ENCODE measurements at regions not wholly inside any gene's neighbourhood (a gene's known extent, or its start where the extent isn't known, plus 50 kb on each side); places are given as distances from the start of the nearest gene placed in this dataset.

- H3K9me3 ChIP-seq (ENCODE audit: low read depth), result no peaks in the 10 kb centered on the region
- no peak for DNase-seq (ENCODE audit: low spot score)
- no peak overlapping the region for H3K27ac ChIP-seq
- H3K4me1 ChIP-seq (ENCODE audit: insufficient read depth), result no peaks in the 10 kb centered on the region
- WGBS (ENCODE audit: low lambda C conversion rate, missing lambda C conversion rate), result 80% methylated on average over 3 of the region's 3 CpGs
- H2AFZ ChIP-seq, result no peak overlapping the region
- H3K36me3 ChIP-seq (replicated peaks; ENCODE audit: insufficient read depth, low read depth), result no peaks in the 10 kb centered on the region
- H3K9me2 ChIP-seq (replicated peaks; ENCODE audit: insufficient read depth), result peaks cover 6% of the 10 kb centered on the region
- no peak overlapping the region for H3K4me2 ChIP-seq
- TF ChIP-seq CTCF (IDR thresholded peaks at IDR 0.05; ENCODE audit: poor library complexity) (no peak), EZH2phosphoT487 (IDR thresholded peaks at IDR 0.05; ENCODE audit: low read depth, severe bottlenecking, unreplicated experiment) (no peak), EZH2 (IDR thresholded peaks at IDR 0.05; ENCODE audit: borderline replicate concordance) (no peak)
- H4K20me1 ChIP-seq (ENCODE audit: insufficient read depth, poor library complexity, severe bottlenecking), result no peaks in the 10 kb centered on the region
- no peak overlapping the region for H3K4me3 ChIP-seq
- no peaks in the 10 kb centered on the region for H3K27me3 ChIP-seq
- no peaks in the 10 kb centered on the region for H3K79me2 ChIP-seq
These were observed 1378.1 kb upstream of the PRMT6 start for GRCh38 chr1:105678334-105678733.

- Histone ChIP-seq H3K4me2 (no peak overlapping the region), H3K27ac (no peak overlapping the region), H3K4me1 (ENCODE audit: insufficient read depth) (no peaks in the 10 kb centered on the region), H3K9me2 (replicated peaks; ENCODE audit: insufficient read depth) (no peaks in the 10 kb centered on the region), H3K4me3 (no peak overlapping the region), H3K27me3 (no peaks in the 10 kb centered on the region), H3K79me2 (no peaks in the 10 kb centered on the region), H4K20me1 (ENCODE audit: insufficient read depth, poor library complexity, severe bottlenecking) (no peaks in the 10 kb centered on the region), H2AFZ (no peak overlapping the region), H3K9me3 (ENCODE audit: low read depth) (no peaks in the 10 kb centered on the region), H3K36me3 (replicated peaks; ENCODE audit: insufficient read depth, low read depth) (no peaks in the 10 kb centered on the region)
- DNase-seq (ENCODE audit: low spot score), result no peak
- TF ChIP-seq CTCF (IDR thresholded peaks at IDR 0.05; ENCODE audit: poor library complexity) (no peak), EZH2 (IDR thresholded peaks at IDR 0.05; ENCODE audit: borderline replicate concordance) (no peak), EZH2phosphoT487 (IDR thresholded peaks at IDR 0.05; ENCODE audit: low read depth, severe bottlenecking, unreplicated experiment) (no peak)
These were observed 1371.8 kb upstream of the PRMT6 start for GRCh38 chr1:105684714-105685113.

DNA sequence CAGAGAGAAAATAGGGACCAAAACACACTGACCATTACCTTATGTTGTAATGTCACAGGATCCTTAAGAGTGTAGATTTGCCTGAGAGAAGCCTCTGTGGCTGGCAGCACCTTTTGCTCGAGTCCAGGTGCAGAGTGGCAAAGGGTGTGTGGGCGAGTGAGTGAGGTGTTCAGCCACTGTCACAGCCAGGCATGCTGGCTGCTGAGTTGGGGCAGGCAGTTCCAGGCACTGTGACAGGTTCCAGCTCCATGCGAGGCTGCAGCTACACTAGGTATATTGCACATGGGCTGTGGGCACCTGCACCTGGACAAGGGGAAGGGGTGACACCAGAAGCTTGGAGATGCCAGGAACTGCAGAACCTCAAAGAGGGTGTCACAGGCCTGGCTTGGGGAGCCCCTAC lies 1370.4 kb upstream of the PRMT6 start:
- no peak overlapping the region for H3K4me2 ChIP-seq
- no peak overlapping the region for H3K27ac ChIP-seq
- H3K27me3 ChIP-seq, result no peaks in the 10 kb centered on the region
- H3K4me3 ChIP-seq, result no peak overlapping the region
- no peaks in the 10 kb centered on the region for H3K9me3 ChIP-seq (ENCODE audit: low read depth)
- DNase-seq (ENCODE audit: low spot score), result no peak
- H2AFZ ChIP-seq, result no peak overlapping the region
- no peaks in the 10 kb centered on the region for H3K9me2 ChIP-seq (replicated peaks; ENCODE audit: insufficient read depth)
- WGBS (ENCODE audit: low lambda C conversion rate, missing lambda C conversion rate), result 79% methylated on average over 3 of the region's 3 CpGs
- no peaks in the 10 kb centered on the region for H3K4me1 ChIP-seq (ENCODE audit: insufficient read depth)
- no peak for TF ChIP-seq EZH2 (IDR thresholded peaks at IDR 0.05; ENCODE audit: borderline replicate concordance)
- TF ChIP-seq CTCF (IDR thresholded peaks at IDR 0.05; ENCODE audit: poor library complexity), result no peak
- no peak for TF ChIP-seq EZH2phosphoT487 (IDR thresholded peaks at IDR 0.05; ENCODE audit: low read depth, severe bottlenecking, unreplicated experiment)
- H3K36me3 ChIP-seq (replicated peaks; ENCODE audit: insufficient read depth, low read depth), result no peaks in the 10 kb centered on the region
- no peaks in the 10 kb centered on the region for H4K20me1 ChIP-seq (ENCODE audit: insufficient read depth, poor library complexity, severe bottlenecking)
- H3K79me2 ChIP-seq, result no peaks in the 10 kb centered on the region
